ENCODE measurements at regions not wholly inside any gene's neighbourhood (a gene's known extent, or its start where the extent isn't known, plus 50 kb on each side); places are given as distances from the start of the nearest gene placed in this dataset.

DNA sequence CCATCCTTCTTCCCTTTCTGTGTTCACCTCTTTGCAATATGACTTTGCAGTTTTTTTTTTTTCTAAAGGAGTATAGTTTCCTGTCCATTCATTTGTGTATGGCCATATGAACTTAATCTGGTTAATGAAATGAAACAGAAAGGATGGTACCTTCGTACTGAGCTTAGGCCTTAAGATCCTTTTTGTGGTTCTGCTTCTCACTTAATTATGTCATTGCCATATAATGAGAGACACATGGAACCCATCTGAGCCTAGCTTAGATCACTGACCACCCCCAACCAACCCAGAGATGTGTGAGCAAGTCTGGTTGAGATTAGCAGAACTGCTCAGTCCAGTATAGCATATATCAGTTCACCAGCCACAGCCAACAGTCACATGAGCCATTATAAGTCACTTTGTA lies 1179.6 kb downstream of the HACE1 start:
- no peaks in the 10 kb centered on the region for H3K9me3 ChIP-seq (ENCODE audit: control insufficient read depth in 4 of 4, low read length in 3 of 4)
- H3K9ac ChIP-seq (ENCODE audit: low read depth in 1 of 2, low read length in 2 of 2), result no peak overlapping the region
- H3K4me1 ChIP-seq (ENCODE audit: control insufficient read depth in 4 of 4, insufficient read depth in 4 of 4, low read length in 3 of 4), result peaks cover 0 to 3% (median 1%) of the 10 kb centered on the region in 4 donors
- no peak overlapping the region for H3K27ac ChIP-seq (ENCODE audit: low read depth in 1 of 2, low read length in 2 of 2)
- DNase-seq (ENCODE audit: low spot score), result no peak
- TF ChIP-seq HNF4G (IDR thresholded peaks at IDR 0.05) (no peak), FOXA1 (IDR thresholded peaks at IDR 0.05) (no peak), RAD21 (IDR thresholded peaks at IDR 0.05) (no peak), GABPA (IDR thresholded peaks at IDR 0.05 in 1 of 2, conservative IDR thresholded peaks at IDR 0.05 in 1 of 2) (no peak), FOXA2 (IDR thresholded peaks at IDR 0.05) (no peak), RXRA (IDR thresholded peaks at IDR 0.05) (no peak), YY1 (IDR thresholded peaks at IDR 0.05) (no peak), NR2F2 (IDR thresholded peaks at IDR 0.05) (no peak), JUND (IDR thresholded peaks at IDR 0.05) (no peak), TAF1 (conservative IDR thresholded peaks at IDR 0.05) (no peak), HNF4A (conservative IDR thresholded peaks at IDR 0.05) (no peak), EGR1 (IDR thresholded peaks at IDR 0.05; ENCODE audit: low read depth in 2 of 2) (no peak), SP1 (IDR thresholded peaks at IDR 0.05) (no peak)
- TF ChIP-seq, protein P1, sequence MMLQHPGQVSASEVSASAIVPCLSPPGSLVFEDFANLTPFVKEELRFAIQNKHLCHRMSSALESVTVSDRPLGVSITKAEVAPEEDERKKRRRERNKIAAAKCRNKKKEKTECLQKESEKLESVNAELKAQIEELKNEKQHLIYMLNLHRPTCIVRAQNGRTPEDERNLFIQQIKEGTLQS (IDR thresholded peaks at IDR 0.05), result no peak
- TF ChIP-seq, protein P2, sequence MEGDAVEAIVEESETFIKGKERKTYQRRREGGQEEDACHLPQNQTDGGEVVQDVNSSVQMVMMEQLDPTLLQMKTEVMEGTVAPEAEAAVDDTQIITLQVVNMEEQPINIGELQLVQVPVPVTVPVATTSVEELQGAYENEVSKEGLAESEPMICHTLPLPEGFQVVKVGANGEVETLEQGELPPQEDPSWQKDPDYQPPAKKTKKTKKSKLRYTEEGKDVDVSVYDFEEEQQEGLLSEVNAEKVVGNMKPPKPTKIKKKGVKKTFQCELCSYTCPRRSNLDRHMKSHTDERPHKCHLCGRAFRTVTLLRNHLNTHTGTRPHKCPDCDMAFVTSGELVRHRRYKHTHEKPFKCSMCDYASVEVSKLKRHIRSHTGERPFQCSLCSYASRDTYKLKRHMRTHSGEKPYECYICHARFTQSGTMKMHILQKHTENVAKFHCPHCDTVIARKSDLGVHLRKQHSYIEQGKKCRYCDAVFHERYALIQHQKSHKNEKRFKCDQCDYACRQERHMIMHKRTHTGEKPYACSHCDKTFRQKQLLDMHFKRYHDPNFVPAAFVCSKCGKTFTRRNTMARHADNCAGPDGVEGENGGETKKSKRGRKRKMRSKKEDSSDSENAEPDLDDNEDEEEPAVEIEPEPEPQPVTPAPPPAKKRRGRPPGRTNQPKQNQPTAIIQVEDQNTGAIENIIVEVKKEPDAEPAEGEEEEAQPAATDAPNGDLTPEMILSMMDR (IDR thresholded peaks at IDR 0.05; ENCODE audit: low read depth, low read length, missing input control), result no peak
- TF ChIP-seq, protein P3, sequence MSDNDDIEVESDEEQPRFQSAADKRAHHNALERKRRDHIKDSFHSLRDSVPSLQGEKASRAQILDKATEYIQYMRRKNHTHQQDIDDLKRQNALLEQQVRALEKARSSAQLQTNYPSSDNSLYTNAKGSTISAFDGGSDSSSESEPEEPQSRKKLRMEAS (IDR thresholded peaks at IDR 0.05), result no peak
- TF ChIP-seq, protein P4, sequence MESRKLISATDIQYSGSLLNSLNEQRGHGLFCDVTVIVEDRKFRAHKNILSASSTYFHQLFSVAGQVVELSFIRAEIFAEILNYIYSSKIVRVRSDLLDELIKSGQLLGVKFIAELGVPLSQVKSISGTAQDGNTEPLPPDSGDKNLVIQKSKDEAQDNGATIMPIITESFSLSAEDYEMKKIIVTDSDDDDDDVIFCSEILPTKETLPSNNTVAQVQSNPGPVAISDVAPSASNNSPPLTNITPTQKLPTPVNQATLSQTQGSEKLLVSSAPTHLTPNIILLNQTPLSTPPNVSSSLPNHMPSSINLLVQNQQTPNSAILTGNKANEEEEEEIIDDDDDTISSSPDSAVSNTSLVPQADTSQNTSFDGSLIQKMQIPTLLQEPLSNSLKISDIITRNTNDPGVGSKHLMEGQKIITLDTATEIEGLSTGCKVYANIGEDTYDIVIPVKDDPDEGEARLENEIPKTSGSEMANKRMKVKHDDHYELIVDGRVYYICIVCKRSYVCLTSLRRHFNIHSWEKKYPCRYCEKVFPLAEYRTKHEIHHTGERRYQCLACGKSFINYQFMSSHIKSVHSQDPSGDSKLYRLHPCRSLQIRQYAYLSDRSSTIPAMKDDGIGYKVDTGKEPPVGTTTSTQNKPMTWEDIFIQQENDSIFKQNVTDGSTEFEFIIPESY (IDR thresholded peaks at IDR 0.05), result no peak
- TF ChIP-seq, protein P5, sequence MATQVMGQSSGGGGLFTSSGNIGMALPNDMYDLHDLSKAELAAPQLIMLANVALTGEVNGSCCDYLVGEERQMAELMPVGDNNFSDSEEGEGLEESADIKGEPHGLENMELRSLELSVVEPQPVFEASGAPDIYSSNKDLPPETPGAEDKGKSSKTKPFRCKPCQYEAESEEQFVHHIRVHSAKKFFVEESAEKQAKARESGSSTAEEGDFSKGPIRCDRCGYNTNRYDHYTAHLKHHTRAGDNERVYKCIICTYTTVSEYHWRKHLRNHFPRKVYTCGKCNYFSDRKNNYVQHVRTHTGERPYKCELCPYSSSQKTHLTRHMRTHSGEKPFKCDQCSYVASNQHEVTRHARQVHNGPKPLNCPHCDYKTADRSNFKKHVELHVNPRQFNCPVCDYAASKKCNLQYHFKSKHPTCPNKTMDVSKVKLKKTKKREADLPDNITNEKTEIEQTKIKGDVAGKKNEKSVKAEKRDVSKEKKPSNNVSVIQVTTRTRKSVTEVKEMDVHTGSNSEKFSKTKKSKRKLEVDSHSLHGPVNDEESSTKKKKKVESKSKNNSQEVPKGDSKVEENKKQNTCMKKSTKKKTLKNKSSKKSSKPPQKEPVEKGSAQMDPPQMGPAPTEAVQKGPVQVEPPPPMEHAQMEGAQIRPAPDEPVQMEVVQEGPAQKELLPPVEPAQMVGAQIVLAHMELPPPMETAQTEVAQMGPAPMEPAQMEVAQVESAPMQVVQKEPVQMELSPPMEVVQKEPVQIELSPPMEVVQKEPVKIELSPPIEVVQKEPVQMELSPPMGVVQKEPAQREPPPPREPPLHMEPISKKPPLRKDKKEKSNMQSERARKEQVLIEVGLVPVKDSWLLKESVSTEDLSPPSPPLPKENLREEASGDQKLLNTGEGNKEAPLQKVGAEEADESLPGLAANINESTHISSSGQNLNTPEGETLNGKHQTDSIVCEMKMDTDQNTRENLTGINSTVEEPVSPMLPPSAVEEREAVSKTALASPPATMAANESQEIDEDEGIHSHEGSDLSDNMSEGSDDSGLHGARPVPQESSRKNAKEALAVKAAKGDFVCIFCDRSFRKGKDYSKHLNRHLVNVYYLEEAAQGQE (IDR thresholded peaks at IDR 0.05), result no peak
- no peaks in the 10 kb centered on the region for H3K27me3 ChIP-seq (ENCODE audit: control insufficient read depth in 4 of 4, insufficient read depth in 4 of 4, low read length in 3 of 4)
- 92% methylated on average over 1 of the region's 1 CpG for WGBS
- H3K4me3 ChIP-seq (ENCODE audit: low read depth in 1 of 3, low read length in 3 of 3), result no peak overlapping the region
- no peaks in the 10 kb centered on the region for H3K36me3 ChIP-seq (ENCODE audit: control insufficient read depth in 4 of 4, insufficient read depth in 3 of 4, low read depth in 1 of 4, low read length in 3 of 4)

All from liver (tissue), 8 donors.